Trophoblast cell (in vitro differentiated cells and primary cell): ENCODE measurements at regions not wholly inside any gene's neighbourhood (a gene's known extent, or its start where the extent isn't known, plus 50 kb on each side); places are given as distances from the start of the nearest gene placed in this dataset.
A peak's percentile ranks its signal among the peaks of the same experiment; 100 is the strongest.

ENCODE experiments used
- DNase-seq, 2 donors: peaks; one replicate each; pipeline ENCODE4 v3.0.0-alpha.2; 2016
- H2AFZ ChIP-seq: 2 replicates; pipeline ENCODE4 v1.6.1; 2013; ENCODE audit warnings: low read length, moderate library complexity, mild to moderate bottlenecking; ENCODE audit not compliant: insufficient read depth, poor library complexity
- H2AK5ac ChIP-seq: 2 replicates; pipeline ENCODE4 v1.6.1; 2013; ENCODE audit warnings: mild to moderate bottlenecking, low read length
- H2BK120ac ChIP-seq: 2 replicates; pipeline ENCODE4 v1.6.1; 2013; ENCODE audit warnings: low read length, mild to moderate bottlenecking, moderate library complexity; ENCODE audit not compliant: insufficient read depth, poor library complexity
- H2BK12ac ChIP-seq: 2 replicates; pipeline ENCODE4 v1.6.1; 2013; ENCODE audit warnings: mild to moderate bottlenecking, low read length, moderate library complexity
- H2BK5ac ChIP-seq: 2 replicates; pipeline ENCODE4 v1.6.1; 2013; ENCODE audit warnings: low read length, low read depth, moderate library complexity, mild to moderate bottlenecking; ENCODE audit not compliant: poor library complexity
- H3K14ac ChIP-seq: 2 replicates; pipeline ENCODE4 v1.6.1; 2013; ENCODE audit warnings: mild to moderate bottlenecking, low read length
- H3K18ac ChIP-seq: 2 replicates; pipeline ENCODE4 v1.6.1; 2013; ENCODE audit warnings: mild to moderate bottlenecking, low read length
- H3K23ac ChIP-seq: 2 replicates; pipeline ENCODE4 v1.6.1; 2013; ENCODE audit warnings: low read length
- H3K27ac ChIP-seq: 2 replicates; pipeline ENCODE4 v1.5.1; 2013; ENCODE audit warnings: low read depth, mild to moderate bottlenecking, inconsistent platforms, low read length, moderate library complexity
- H3K27me3 ChIP-seq: 2 replicates; pipeline ENCODE4 v1.6.1; 2013; ENCODE audit warnings: inconsistent platforms, mild to moderate bottlenecking, low read length, moderate library complexity; ENCODE audit not compliant: insufficient read depth
- H3K36me3 ChIP-seq, 2 experiments: 1 replicate in 1 of 2; 2 replicates in 1 of 2; pipeline ENCODE4 v1.6.1; 2013; ENCODE audit warnings: low read length in 2 of 2, mild to moderate bottlenecking in 2 of 2, moderate library complexity in 1 of 2; ENCODE audit not compliant: insufficient read depth in 2 of 2, control insufficient read depth in 1 of 2
- H3K4ac ChIP-seq: 2 replicates; pipeline ENCODE4 v1.6.1; 2013; ENCODE audit warnings: low read depth, mild to moderate bottlenecking, low read length, moderate library complexity
- H3K4me1 ChIP-seq, 2 experiments: 1 replicate in 1 of 2; 2 replicates in 1 of 2; pipeline ENCODE4 v1.6.1; 2013; ENCODE audit warnings: low read length in 2 of 2, mild to moderate bottlenecking in 2 of 2, moderate library complexity in 1 of 2; ENCODE audit not compliant: insufficient read depth in 2 of 2, control insufficient read depth in 1 of 2
- H3K4me2 ChIP-seq: 2 replicates; pipeline ENCODE4 v1.6.1; 2013; ENCODE audit warnings: inconsistent platforms, mild to moderate bottlenecking, low read length, moderate library complexity
- H3K4me3 ChIP-seq: 2 replicates; pipeline ENCODE4 v1.5.1; 2013; ENCODE audit warnings: mild to moderate bottlenecking, low read depth, low read length, inconsistent platforms
- H3K79me1 ChIP-seq: one replicate; pipeline ENCODE4 v1.6.1; 2013; ENCODE audit warnings: low read length
- H3K79me2 ChIP-seq: 2 replicates; pipeline ENCODE4 v1.6.1; 2013; ENCODE audit warnings: low read length, mild to moderate bottlenecking; ENCODE audit not compliant: control insufficient read depth, insufficient read depth, poor library complexity
- H3K9ac ChIP-seq: 2 replicates; pipeline ENCODE4 v1.6.1; 2013; ENCODE audit warnings: mild to moderate bottlenecking, low read length
- H3K9me3 ChIP-seq: 2 replicates; pipeline ENCODE4 v1.6.1; 2013; ENCODE audit warnings: low read depth, mild to moderate bottlenecking, control low read depth, inconsistent platforms, low read length; ENCODE audit not compliant: insufficient read depth
- H4K12ac ChIP-seq: 2 replicates; pipeline ENCODE4 v1.6.1; 2013; ENCODE audit warnings: low read depth, mild to moderate bottlenecking, low read length, moderate library complexity
- H4K8ac ChIP-seq: 2 replicates; pipeline ENCODE4 v1.6.1; 2013; ENCODE audit warnings: low read depth, mild to moderate bottlenecking, low read length, moderate library complexity
- H4K91ac ChIP-seq: one replicate; pipeline ENCODE4 v1.6.1; 2013; ENCODE audit warnings: low read depth, mild to moderate bottlenecking, low read length, moderate library complexity
- WGBS: extraction: QIAGEN DNeasy Blood & Tissue Kit; methylation state at CpG from one replicate; pipeline ENCODE4 v1.1.7; 2013; ENCODE audit warnings: missing lambda C conversion rate; ENCODE audit not compliant: insufficient read length, insufficient coverage; ENCODE audit errors: extremely low coverage; 5-methylcytosine and 5-hydroxymethylcytosine counted together

GRCh38 chr6:113562248-113562647 lies 294.9 kb upstream of the MARCKS start:
- Histone ChIP-seq H3K4me1 (peaks cover 8% of the 10 kb centered on the region in 2 experiments), H3K4me3 (no peak overlapping the region), H3K27ac (no peak overlapping the region), H2AK5ac (no peak overlapping the region), H3K9ac (no peak overlapping the region), H3K4ac (no peak overlapping the region), H3K4me2 (no peak overlapping the region), H3K79me2 (no peaks in the 10 kb centered on the region), H3K9me3 (no peaks in the 10 kb centered on the region), H2BK5ac (no peak overlapping the region), H4K12ac (no peak overlapping the region), H2BK120ac (no peak overlapping the region), H2AFZ (no peak overlapping the region), H3K36me3 (no peaks in the 10 kb centered on the region), H3K14ac (no peak overlapping the region), H3K79me1 (no peaks in the 10 kb centered on the region), H4K91ac (no peak overlapping the region), H3K23ac (no peak overlapping the region), H2BK12ac (no peak overlapping the region), H4K8ac (no peak overlapping the region), H3K18ac (no peak overlapping the region), H3K27me3 (no peaks in the 10 kb centered on the region)
- DNase-seq = no peak
- WGBS = no CpG with 5 or more reads among the region's 2 CpGs

- Histone ChIP-seq H3K36me3 (no peaks in the 10 kb centered on the region), H3K9ac (no peak overlapping the region), H2BK5ac (no peak overlapping the region), H4K91ac (no peak overlapping the region), H4K8ac (peak overlapping the region; percentile 49), H3K27ac (no peak overlapping the region), H4K12ac (no peak overlapping the region), H3K23ac (no peak overlapping the region), H3K4me1 (peaks cover 8% of the 10 kb centered on the region in 2 experiments), H3K14ac (peak overlapping the region; percentile 11), H3K4ac (no peak overlapping the region), H3K79me1 (no peaks in the 10 kb centered on the region), H2BK120ac (no peak overlapping the region), H3K4me3 (peak overlapping the region; percentile 37), H2AFZ (peak overlapping the region; percentile 76), H3K4me2 (peak overlapping the region; percentile 51), H3K27me3 (no peaks in the 10 kb centered on the region), H3K18ac (no peak overlapping the region), H3K9me3 (no peaks in the 10 kb centered on the region), H2AK5ac (no peak overlapping the region), H2BK12ac (no peak overlapping the region), H3K79me2 (no peaks in the 10 kb centered on the region)
- DNase-seq = peak in 1 of 2 donors; percentile 32
- WGBS = no CpG with 5 or more reads among the region's 22 CpGs
Observed at GRCh38 chr6:113564371-113565171, 292.6 kb upstream of the MARCKS start.

GRCh38 chr6:113565306-113565705 lies 291.8 kb upstream of the MARCKS start:
- Histone ChIP-seq H3K23ac (no peak overlapping the region), H3K27ac (no peak overlapping the region), H2BK12ac (no peak overlapping the region), H4K91ac (no peak overlapping the region), H4K8ac (no peak overlapping the region), H2BK5ac (no peak overlapping the region), H3K79me1 (no peaks in the 10 kb centered on the region), H3K79me2 (no peaks in the 10 kb centered on the region), H3K9me3 (no peaks in the 10 kb centered on the region), H3K4me2 (peak overlapping the region; percentile 51), H3K14ac (no peak overlapping the region), H3K27me3 (no peaks in the 10 kb centered on the region), H4K12ac (no peak overlapping the region), H3K36me3 (no peaks in the 10 kb centered on the region), H3K4me3 (no peak overlapping the region), H3K4me1 (peaks cover 8% of the 10 kb centered on the region in 2 experiments), H3K9ac (no peak overlapping the region), H3K4ac (no peak overlapping the region), H2AFZ (no peak overlapping the region), H2BK120ac (no peak overlapping the region), H3K18ac (no peak overlapping the region), H2AK5ac (no peak overlapping the region)
- no CpG with 5 or more reads among the region's 10 CpGs for WGBS
- DNase-seq = no peak

- H4K91ac ChIP-seq = no peak overlapping the region
- H3K9me3 ChIP-seq = no peaks in the 10 kb centered on the region
- H3K14ac ChIP-seq = no peak overlapping the region
- H2BK12ac ChIP-seq = no peak overlapping the region
- H3K4ac ChIP-seq = no peak overlapping the region
- DNase-seq = no peak
- H3K4me3 ChIP-seq = no peak overlapping the region
- no peaks in the 10 kb centered on the region for H3K27me3 ChIP-seq
- no peaks in the 10 kb centered on the region for H3K79me1 ChIP-seq
- no peak overlapping the region for H3K4me2 ChIP-seq
- H4K8ac ChIP-seq = no peak overlapping the region
- no peaks in the 10 kb centered on the region for H3K4me1 ChIP-seq
- no peak overlapping the region for H2AFZ ChIP-seq
- no peak overlapping the region for H3K27ac ChIP-seq
- no peak overlapping the region for H2AK5ac ChIP-seq
- H3K9ac ChIP-seq = no peak overlapping the region
- H4K12ac ChIP-seq = no peak overlapping the region
- no peak overlapping the region for H3K18ac ChIP-seq
- no peaks in the 10 kb centered on the region for H3K36me3 ChIP-seq
- H3K23ac ChIP-seq = no peak overlapping the region
- H2BK5ac ChIP-seq = no peak overlapping the region
- no peak overlapping the region for H2BK120ac ChIP-seq
- H3K79me2 ChIP-seq = no peaks in the 10 kb centered on the region
Observed at GRCh38 chr6:113570161-113570560, 287.0 kb upstream of the MARCKS start.
